ENCODE measurements at regions not wholly inside any gene's neighbourhood (a gene's known extent, or its start where the extent isn't known, plus 50 kb on each side); places are given as distances from the start of the nearest gene placed in this dataset.

DNA sequence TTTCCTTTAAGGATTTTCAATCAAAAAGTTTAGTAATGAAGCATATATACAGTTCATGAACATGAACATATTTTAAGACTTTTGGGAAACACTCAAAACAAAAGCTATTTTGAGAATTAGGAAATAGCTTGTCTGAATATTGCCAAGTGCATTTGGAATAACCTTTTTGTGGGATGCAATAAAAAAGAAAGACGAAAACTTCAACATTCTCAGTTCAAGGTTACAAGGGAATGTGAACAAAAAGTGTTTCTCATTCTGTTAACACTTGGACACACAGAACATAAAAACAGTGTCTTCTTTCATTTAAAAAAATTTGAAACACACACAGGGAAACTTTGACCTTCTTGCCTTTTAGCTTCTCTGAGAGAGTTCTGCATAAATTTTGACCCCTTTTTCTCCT is 72.7 kb upstream of the TCF21 start:
- no peak for TF ChIP-seq ZBTB20 (tag by site-specific recombination; IDR thresholded peaks at IDR 0.05)
- TF ChIP-seq, protein P1, sequence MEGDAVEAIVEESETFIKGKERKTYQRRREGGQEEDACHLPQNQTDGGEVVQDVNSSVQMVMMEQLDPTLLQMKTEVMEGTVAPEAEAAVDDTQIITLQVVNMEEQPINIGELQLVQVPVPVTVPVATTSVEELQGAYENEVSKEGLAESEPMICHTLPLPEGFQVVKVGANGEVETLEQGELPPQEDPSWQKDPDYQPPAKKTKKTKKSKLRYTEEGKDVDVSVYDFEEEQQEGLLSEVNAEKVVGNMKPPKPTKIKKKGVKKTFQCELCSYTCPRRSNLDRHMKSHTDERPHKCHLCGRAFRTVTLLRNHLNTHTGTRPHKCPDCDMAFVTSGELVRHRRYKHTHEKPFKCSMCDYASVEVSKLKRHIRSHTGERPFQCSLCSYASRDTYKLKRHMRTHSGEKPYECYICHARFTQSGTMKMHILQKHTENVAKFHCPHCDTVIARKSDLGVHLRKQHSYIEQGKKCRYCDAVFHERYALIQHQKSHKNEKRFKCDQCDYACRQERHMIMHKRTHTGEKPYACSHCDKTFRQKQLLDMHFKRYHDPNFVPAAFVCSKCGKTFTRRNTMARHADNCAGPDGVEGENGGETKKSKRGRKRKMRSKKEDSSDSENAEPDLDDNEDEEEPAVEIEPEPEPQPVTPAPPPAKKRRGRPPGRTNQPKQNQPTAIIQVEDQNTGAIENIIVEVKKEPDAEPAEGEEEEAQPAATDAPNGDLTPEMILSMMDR (tag by site-specific recombination; IDR thresholded peaks at IDR 0.05): no peak
- TF ChIP-seq, protein P2, sequence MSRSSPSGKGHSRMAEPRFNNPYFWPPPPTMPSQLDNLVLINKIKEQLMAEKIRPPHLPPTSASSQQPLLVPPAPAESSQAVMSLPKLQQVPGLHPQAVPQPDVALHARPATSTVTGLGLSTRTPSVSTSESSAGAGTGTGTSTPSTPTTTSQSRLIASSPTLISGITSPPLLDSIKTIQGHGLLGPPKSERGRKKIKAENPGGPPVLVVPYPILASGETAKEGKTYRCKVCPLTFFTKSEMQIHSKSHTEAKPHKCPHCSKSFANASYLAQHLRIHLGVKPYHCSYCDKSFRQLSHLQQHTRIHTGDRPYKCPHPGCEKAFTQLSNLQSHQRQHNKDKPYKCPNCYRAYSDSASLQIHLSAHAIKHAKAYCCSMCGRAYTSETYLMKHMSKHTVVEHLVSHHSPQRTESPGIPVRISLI (tag by site-specific recombination; IDR thresholded peaks at IDR 0.05): no peak
- TF ChIP-seq ZNF654 (tag by site-specific recombination; IDR thresholded peaks at IDR 0.05; ENCODE audit: low read depth): no peak
- TF ChIP-seq ZNF837 (tag by site-specific recombination; IDR thresholded peaks at IDR 0.05): no peak
- no peak for TF ChIP-seq ZNF274 (IDR thresholded peaks at IDR 0.05; ENCODE audit: low read length)
- no peak for TF ChIP-seq ZNF274 (tag by site-specific recombination; IDR thresholded peaks at IDR 0.05; ENCODE audit: borderline replicate concordance)
- TF ChIP-seq GLI2 (tag by site-specific recombination; IDR thresholded peaks at IDR 0.05; ENCODE audit: borderline replicate concordance, low read depth): no peak
- TF ChIP-seq, protein P3, sequence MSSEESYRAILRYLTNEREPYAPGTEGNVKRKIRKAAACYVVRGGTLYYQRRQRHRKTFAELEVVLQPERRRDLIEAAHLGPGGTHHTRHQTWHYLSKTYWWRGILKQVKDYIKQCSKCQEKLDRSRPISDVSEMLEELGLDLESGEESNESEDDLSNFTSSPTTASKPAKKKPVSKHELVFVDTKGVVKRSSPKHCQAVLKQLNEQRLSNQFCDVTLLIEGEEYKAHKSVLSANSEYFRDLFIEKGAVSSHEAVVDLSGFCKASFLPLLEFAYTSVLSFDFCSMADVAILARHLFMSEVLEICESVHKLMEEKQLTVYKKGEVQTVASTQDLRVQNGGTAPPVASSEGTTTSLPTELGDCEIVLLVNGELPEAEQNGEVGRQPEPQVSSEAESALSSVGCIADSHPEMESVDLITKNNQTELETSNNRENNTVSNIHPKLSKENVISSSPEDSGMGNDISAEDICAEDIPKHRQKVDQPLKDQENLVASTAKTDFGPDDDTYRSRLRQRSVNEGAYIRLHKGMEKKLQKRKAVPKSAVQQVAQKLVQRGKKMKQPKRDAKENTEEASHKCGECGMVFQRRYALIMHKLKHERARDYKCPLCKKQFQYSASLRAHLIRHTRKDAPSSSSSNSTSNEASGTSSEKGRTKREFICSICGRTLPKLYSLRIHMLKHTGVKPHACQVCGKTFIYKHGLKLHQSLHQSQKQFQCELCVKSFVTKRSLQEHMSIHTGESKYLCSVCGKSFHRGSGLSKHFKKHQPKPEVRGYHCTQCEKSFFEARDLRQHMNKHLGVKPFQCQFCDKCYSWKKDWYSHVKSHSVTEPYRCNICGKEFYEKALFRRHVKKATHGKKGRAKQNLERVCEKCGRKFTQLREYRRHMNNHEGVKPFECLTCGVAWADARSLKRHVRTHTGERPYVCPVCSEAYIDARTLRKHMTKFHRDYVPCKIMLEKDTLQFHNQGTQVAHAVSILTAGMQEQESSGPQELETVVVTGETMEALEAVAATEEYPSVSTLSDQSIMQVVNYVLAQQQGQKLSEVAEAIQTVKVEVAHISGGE (tag by site-specific recombination; conservative IDR thresholded peaks at IDR 0.05; ENCODE audit: low read depth): no peak
- no peak for TF ChIP-seq ZBTB7A (tag by site-specific recombination; IDR thresholded peaks at IDR 0.05; ENCODE audit: low read depth)

Data from HEK293 (cell line).